ENCODE measurements at regions not wholly inside any gene's neighbourhood (a gene's known extent, or its start where the extent isn't known, plus 50 kb on each side); places are given as distances from the start of the nearest gene placed in this dataset.
"Not testable (repeated sequence)": the region's sequence is repeated elsewhere in the genome, so short reads cannot be mapped to it uniquely, and the experiment has no call there.

DNA sequence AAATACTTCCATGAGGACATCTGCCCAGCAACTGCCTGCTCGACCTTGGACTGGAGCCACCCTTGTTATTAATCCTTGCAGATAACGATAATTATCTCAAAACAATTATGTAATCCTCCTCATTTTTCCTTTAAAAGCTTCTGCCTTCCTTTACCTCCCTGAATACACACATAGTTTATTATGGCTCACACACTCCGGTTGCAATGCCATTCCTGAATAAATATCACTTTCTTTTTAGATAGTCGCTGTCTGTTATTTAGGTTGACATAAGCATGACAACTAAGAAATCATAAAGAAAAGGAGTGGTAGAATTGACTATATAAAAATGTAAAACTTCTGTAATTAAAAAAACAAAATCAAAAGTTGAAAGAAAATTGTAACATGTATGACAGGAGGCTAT lies 64.8 kb downstream of the B4GALT7 start:
- intact Hi-C loops (cut with DNase I); H3K9me3 ChIP-seq; DNase-seq; H3K4me1 ChIP-seq; H3K36me3 ChIP-seq; H3K27me3 ChIP-seq; H3K4me3 ChIP-seq (replicated peaks in 1 of 3); H3K27ac ChIP-seq: not testable (repeated sequence)
- 86 to 91% methylated on average over 4 of the region's 4 CpGs for WGBS, 2 donors

DNA sequence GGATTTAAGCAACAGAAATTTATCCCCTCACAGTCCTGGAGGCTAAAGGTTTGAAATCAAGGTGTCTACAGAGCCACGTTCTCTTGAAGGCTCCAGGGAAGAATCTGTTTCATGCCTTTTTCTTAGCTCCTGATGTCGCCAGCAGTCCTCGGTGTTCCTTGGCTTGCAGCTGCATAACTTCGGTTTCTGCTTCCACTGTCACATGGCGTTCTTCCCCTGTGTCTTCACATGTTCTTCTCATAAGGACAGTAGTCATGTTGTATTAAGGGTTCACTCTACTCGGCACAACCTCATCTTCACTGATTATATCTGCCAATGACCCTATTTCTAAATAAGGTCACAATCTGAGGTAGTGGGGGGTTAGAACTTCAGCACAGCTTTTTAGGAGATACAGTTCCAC lies 65.2 kb downstream of the B4GALT7 start:
- DNase-seq; H3K9me3 ChIP-seq; H3K27me3 ChIP-seq; intact Hi-C loops (cut with DNase I); H3K36me3 ChIP-seq; H3K27ac ChIP-seq; H3K4me3 ChIP-seq (replicated peaks in 1 of 3); H3K4me1 ChIP-seq: not testable (repeated sequence)
- 64 to 86% methylated on average over 4 to 6 of the region's 6 CpGs for WGBS, 2 donors

DNA sequence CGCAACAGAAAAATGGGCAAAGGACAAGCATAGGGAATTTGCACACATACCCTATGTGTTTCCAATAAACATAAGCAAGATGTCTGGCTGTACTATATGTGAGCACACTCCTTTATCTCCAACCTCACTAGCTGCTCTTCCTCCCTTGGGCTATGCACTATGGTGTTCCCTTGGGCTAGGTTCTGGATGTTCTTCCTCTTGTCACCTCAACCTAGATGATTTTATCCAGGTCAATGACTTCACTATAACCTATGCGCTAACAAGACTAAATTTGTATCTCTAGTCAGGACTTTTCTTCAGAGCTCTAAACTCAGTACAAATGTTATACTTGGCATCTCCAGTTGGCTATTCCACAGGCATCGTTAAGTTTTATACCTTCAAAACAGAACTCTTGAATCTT lies 66.0 kb downstream of the B4GALT7 start:
- intact Hi-C loops (cut with DNase I); H3K4me1 ChIP-seq; DNase-seq; H3K4me3 ChIP-seq (replicated peaks in 1 of 3); H3K9me3 ChIP-seq; H3K27me3 ChIP-seq; H3K27ac ChIP-seq; H3K36me3 ChIP-seq: not testable (repeated sequence)
- 97% methylated on average over 2 of the region's 3 CpGs for WGBS, 2 donors

DNA sequence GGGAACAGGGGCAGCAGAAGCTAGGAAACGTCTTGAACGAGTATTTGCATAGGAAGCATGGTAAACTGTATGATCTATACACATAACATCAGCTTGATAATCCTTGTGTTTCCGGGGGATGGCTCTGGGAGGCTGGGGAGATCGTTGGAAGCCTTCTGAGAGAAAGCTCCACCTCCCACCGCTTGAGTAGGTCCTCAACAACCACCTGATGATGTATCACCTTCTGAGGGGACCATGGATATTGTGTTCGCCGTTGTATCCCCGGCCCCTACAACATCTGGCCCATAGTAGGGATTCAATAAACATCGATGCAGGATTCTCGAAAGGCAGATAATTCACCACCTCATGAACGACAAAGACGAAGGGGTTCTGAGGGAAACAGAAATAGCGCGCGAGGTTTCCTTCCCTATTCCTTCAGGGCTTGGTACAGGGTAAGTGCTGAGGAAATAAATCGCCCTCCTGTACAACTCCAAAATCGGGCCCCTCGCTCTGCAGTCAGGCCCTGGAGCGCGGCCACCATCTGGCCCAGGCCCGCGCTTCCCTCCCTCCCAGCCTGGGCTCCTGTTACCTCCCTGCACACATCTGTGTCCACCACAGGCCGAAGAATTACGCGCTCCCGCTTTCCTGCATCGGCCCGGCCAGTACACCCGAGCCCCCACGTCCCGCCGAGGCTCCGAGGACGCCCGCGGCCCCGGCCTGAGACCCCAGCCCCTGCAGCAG lies 71.3 kb downstream of the B4GALT7 start:
- DNase-seq; H3K9me3 ChIP-seq; H3K36me3 ChIP-seq; intact Hi-C loops (cut with DNase I); H3K4me3 ChIP-seq (replicated peaks in 1 of 3); H3K27ac ChIP-seq; H3K4me1 ChIP-seq; H3K27me3 ChIP-seq: not testable (repeated sequence)
- WGBS, 2 donors, result 40 to 45% methylated on average over 3 to 8 of the region's 37 CpGs

DNA sequence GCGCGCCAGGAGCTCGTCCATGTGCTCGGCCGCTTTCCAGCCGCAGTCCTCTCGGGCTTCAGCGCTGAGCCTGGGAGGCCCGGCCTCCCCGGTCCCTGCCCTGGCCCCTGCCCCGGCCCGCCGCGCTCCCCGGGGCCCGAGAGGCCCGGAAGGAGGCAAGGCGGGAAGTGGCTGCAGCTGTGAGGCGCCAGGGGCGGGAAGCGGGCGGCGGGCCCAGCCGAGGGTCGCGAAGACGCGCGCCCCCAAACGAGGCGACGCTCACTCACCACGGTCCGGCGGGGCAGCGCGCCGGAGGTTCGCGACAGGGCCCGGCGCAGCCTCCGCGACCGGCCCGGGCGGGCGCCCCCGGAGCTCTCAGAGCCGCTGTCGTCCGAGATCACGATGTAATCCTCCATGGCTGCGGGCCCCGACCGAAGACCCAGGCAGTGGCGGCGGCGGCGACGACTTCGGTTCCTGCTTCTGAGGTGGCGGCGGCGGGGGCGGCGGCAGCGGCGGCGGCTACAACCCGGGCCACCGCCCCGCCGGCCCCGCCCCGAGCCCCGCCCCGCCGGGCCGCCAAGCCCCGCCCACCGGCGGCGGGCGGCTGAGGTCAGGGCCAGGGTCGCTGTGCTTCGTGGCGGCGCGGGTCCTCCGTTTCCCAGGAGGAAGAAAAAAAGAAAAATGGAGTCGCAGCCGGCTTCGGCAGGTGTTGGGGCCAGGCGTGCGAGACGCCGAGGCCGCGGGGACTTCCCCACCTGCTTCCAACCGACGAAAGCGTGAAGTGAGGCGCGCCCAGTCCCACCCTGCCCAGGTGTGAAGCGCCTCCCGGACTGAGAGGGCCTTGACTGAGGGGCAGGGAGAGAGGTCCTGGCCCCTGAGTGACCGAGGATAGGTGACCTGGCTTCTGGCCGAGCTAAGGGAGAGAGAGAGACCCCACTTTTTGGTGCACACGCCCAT lies 72.1 kb downstream of the B4GALT7 start:
- H3K4me1 ChIP-seq; intact Hi-C loops (cut with DNase I); H3K27ac ChIP-seq; H3K27me3 ChIP-seq; H3K9me3 ChIP-seq; H3K36me3 ChIP-seq: not testable (repeated sequence)
- DNase-seq, result peak; percentile 52 to 64
- H3K4me3 ChIP-seq (replicated peaks in 1 of 3), result peak overlapping the region in 1 of 3 donors; percentile 44
- 67 to 88% methylated on average over 1 to 3 of the region's 110 CpGs for WGBS, 2 donors
